HG03457 (cell line): ENCODE measurements at regions not wholly inside any gene's neighbourhood (a gene's known extent, or its start where the extent isn't known, plus 50 kb on each side); places are given as distances from the start of the nearest gene placed in this dataset.
A peak's percentile ranks its signal among the peaks of the same experiment; 100 is the strongest.
"Not testable (repeated sequence)": the region's sequence is repeated elsewhere in the genome, so short reads cannot be mapped to it uniquely, and the experiment has no call there.

ENCODE experiments used
- ATAC-seq: cut with Tn5 transposase; IDR thresholded peaks from one replicate; pipeline ENCODE4 v1.9.1; 2021; ENCODE audit warnings: moderate number of reproducible peaks; ENCODE audit not compliant: unreplicated experiment

DNA sequence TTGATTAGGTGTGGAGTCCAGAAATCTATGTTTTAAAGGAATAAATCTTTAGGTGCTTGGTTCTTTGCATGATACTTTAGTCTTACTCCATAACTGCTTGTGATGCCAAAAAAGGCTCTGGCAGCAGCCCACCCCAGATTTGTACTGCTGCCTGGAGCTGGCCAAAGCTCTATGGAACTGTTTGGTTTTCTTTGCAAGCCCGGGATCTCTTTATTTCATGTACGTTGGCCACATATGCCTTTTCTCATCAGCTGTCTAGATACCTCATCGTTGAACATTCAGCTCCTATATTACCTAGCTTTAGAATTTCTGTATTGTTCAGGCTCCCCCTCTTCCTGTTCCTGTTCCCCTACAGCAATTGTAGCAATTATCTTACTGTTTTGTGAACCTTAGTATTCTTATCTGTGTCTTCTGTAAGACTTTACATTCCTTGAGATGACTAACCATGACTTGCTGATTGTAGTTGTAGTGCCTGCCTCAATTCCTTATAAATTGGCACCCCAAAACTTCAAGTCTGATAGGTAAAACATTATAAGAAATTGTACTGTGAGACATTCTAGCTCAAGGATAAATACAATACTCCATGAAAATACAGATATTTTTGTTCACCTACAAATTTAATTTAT lies 199.4 kb upstream of the GPRIN3 start:
- ATAC-seq: no peak

DNA sequence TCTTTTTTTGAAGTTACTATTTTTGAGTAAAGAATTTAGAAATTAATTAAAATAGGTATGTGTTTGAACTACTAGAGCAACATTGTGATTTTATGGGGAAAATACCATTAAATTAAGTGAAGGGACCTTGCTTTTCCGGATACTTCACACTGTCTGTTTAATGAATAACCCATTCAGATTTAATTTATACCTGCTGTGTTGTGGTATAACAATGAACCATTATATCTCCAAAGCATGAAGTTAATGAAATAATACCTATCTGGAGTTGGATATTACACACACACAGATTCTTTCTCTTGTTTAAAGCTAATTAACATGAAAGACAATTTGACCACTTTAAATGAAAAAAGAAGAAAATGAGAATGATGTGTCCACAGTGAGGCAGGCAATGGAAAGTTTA lies 195.0 kb upstream of the GPRIN3 start:
- ATAC-seq: no peak

- no peak for ATAC-seq
Measured at GRCh38 chr4:89497517-89498308, 190.1 kb upstream of the GPRIN3 start.

GRCh38 chr4:89496851-89497250 lies 189.3 kb upstream of the GPRIN3 start:
- no peak for ATAC-seq

- ATAC-seq: no peak
Measured at GRCh38 chr4:89493367-89493766, 185.8 kb upstream of the GPRIN3 start.

GRCh38 chr4:89492581-89493071 lies 185.0 kb upstream of the GPRIN3 start:
- no peak for ATAC-seq

DNA sequence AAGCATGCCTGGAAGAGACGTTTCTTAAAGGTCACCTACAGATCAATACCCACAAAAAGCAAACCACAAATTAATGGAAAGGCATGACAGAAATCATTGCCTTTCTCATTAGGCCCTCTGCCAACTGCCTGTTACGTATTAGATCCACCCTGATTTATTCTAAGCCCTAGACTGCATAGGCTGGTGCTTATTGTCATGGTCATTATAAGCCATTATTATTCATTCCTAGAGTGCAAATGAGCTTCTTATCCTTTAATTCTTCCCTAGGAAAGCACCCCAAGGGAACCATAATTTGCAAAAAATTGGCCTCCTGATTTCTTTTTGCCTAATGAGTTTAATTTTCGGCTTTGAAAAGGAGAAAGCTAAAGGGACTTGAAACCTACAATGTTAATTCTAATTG lies 184.2 kb upstream of the GPRIN3 start:
- ATAC-seq: no peak

GRCh38 chr4:89489921-89490431 lies 182.4 kb upstream of the GPRIN3 start:
- ATAC-seq: not testable (repeated sequence)

DNA sequence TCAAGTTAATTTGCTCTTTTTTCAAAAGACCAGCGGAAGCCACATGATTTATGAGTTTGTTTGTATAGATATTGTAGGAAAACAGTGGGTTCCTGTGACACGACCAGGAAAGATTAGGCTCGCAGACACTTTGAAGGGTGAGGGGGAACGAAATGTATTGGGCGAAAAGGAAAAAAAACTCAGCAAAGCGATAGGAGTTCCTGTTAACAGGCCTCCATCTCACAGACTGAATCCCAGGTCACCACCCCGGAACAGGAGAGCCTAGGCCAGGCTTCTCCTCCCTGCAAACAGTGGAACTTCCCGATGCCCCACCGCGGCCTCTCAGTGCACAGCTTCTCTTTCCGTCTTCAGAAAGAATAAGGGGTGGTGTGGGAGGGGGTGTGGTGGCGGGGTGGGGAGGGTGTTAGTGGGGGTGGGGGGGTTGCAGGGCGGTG lies 181.8 kb upstream of the GPRIN3 start:
- ATAC-seq: no peak

DNA sequence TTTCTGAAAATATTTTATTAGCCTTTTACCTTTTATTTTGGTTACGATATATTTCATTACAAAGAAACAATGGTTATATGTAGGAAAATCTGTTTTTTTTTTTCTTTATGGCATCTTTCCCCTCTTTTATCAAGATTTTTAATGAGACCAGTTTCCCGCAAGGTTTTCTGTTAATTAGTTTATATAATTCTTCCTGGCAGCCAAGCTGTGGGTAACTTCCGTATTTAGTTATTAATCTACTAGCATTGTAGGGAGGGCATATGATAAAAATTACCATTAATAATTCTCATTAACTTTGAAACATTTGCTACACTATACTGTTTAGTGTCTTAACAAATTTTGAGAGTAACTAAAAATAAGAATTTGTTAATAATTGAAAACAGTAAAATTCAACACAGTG lies 181.1 kb upstream of the GPRIN3 start:
- ATAC-seq: no peak

DNA sequence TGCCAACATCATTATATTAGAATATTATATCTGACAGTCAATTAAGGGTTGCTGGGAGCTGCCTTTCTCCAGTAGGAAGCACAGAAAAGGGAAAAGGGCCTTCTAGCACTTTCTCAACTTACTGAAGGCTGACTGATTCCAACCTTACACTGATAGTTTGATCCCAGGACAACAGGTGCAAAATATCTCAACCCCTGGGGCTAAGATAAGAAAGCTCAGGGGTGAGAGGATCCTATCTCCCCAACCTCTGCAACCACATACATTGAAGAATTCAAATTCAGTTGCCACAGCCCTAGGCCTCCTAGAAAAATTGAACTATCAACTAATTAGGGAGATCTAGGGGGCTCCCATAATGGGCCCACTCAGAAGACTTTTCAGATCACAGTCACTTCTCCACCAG lies 179.1 kb upstream of the GPRIN3 start:
- no peak for ATAC-seq

GRCh38 chr4:89486042-89486441 lies 178.4 kb upstream of the GPRIN3 start:
- no peak for ATAC-seq

DNA sequence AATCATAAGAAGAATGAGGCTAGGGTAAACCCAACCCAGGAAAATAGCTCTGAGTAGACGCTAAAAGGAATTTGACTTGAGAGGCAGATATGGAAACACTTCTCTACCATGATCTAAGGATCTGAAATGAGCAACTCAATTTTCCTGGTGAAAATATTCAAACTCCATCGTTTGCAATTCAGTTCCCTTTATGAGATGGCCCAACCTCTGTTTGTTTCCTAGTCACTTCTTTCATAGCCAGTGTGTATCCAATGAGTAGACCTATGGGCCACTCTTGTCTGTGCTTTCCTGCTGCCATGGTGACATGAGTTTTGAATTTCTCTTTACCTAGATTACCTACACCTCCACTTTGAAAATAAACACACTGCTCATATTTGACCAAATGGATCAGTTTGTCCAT lies 176.2 kb upstream of the GPRIN3 start:
- ATAC-seq: no peak

GRCh38 chr4:89482926-89483595 lies 175.5 kb upstream of the GPRIN3 start:
- ATAC-seq: no peak

GRCh38 chr4:89482251-89482650 lies 174.7 kb upstream of the GPRIN3 start:
- peak; percentile 85 for ATAC-seq

DNA sequence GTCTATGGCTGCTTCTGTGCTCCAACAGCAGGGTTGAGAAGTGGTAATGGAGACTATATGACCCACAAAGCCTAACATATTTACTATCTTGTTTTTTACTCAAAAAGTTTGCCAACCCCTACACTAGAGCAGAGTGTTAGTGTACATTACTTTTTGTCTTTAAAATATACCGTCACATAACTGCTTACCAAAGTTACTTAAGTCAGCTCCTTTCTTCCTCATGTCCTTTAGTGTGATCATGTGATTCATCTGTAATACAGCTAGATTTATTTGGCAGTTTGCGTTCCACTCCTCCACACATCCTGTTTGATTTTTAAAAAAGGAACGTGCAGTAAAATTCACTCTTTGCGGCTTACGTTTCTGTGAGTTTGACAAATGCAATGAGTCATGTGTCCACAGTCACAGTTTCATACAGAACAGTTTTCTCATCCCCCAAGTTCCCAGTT lies 162.4 kb upstream of the GPRIN3 start:
- ATAC-seq: peak; percentile 86

DNA sequence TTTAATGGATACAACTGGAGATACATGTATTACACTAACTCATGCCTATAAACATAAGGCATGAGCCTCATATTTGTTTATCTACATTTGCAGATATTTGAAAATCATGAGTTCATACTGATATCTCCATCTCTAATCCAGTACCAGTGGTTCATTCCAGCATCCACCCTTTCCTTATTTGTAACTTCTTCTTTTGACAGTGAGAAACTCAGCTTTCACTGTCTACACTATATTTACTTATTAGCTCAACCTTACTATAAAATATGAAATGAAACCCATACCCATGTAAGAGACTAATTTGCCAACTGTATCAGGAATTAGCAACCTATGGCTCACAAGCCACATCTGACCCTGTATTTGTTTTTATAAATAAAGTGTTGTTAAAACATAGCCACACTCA lies 161.9 kb upstream of the GPRIN3 start:
- ATAC-seq: peak; percentile 13

- ATAC-seq: no peak
Measured at GRCh38 chr4:89468602-89469001, 161.0 kb upstream of the GPRIN3 start.

GRCh38 chr4:89463341-89463740 lies 155.7 kb upstream of the GPRIN3 start:
- ATAC-seq: no peak

DNA sequence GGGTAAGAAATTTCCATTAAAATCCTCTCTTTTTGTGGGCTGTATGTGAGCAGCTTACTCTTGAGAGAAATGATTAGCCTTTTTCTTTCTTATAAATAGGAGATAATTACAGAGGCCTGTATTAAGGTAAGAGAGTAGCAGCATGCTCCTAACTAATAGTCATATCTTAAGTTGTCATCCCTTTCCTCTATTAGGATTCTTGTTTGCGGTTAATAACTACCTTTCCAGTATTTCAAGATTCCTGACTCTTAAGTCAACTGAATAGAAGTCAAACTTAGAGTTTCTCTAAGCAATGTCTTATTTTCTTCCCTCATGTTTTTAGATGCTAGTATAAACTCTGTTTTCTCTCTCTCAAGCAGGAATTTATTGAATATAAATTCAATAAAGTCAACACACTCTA lies 139.9 kb upstream of the GPRIN3 start:
- ATAC-seq: no peak

DNA sequence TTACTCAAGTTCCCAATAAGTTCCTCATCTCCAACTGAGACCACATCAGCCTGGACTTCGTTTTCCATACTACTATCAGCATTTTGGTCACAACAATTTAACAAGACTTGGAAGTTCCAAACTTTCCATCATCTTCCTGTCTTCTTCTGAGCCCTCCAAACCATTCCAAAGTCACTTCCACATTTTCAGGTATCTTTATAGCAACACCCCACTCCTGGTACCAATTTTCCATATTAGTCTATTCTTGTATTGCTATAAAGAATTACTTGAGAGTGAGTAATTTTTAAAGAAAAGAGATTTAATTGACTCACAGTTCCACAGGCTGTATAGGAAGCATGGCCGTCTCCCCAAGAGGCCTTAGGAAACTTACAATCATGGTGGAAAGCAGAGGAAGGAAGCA lies 138.6 kb upstream of the GPRIN3 start:
- no peak for ATAC-seq

- ATAC-seq: no peak
Measured at GRCh38 chr4:89439533-89439932, 131.9 kb upstream of the GPRIN3 start.
